ES-I3 (cell line): ENCODE measurements at regions not wholly inside any gene's neighbourhood (a gene's known extent, or its start where the extent isn't known, plus 50 kb on each side); places are given as distances from the start of the nearest gene placed in this dataset.

Experiments used
- H3K36me3 ChIP-seq: 2 replicates; pipeline ENCODE4 v1.6.1; 2013; ENCODE audit warnings: mild to moderate bottlenecking, low read length, control low read depth, moderate library complexity; ENCODE audit not compliant: insufficient read depth
- H3K4me1 ChIP-seq: 2 replicates; pipeline ENCODE4 v1.6.1; 2013; ENCODE audit warnings: mild to moderate bottlenecking, control low read depth, low read length; ENCODE audit not compliant: insufficient read depth
- H3K9ac ChIP-seq: 2 replicates; pipeline ENCODE4 v1.6.1; 2013; ENCODE audit warnings: low read depth, mild to moderate bottlenecking, low read length, moderate library complexity
- H3K9me3 ChIP-seq: 2 replicates; pipeline ENCODE4 v1.6.1; 2013; ENCODE audit warnings: mild to moderate bottlenecking, low read length, moderate library complexity; ENCODE audit not compliant: control insufficient read depth, insufficient read depth

DNA sequence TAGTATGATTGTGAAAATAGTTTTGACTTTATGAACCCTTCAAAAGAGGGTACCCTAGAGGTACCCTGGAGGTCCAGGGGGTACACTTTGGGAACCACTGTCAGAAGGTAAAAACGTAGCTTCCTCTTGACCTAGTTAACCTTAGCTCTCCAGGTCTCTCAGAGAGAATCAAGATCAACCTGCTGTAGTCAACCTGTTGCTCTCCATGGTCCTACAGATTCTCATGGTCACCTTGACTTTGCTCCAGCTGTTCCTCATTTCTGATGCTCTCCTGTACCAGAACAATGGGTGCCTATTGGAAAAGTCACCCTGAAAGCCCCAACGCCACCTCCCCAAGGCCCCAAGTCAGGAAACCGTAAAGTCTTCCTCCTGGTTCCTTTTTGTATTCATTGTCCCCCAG, 294.4 kb upstream of the CDH4 start:
- Histone ChIP-seq H3K9ac (no peak overlapping the region), H3K9me3 (no peaks in the 10 kb centered on the region), H3K36me3 (no peaks in the 10 kb centered on the region), H3K4me1 (no peaks in the 10 kb centered on the region)

DNA sequence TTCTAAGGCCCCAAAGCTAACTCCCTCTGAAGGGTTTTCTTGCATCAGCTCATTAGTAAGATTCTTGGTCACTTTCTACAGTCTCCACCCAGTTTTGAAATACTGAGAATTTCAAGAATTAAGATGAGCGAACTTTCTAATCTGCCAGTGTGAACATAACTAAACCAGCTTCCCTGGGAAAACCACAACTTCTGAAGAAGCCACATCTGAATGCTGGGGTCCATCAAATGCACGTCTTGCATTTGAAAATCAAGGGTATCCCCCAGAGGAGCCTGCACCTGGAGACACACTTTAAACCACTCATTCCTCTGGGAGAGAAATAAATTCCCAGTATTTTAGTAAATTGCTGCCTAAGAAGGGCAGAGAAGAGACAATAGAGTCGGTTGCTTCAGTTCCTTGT, 292.1 kb upstream of the CDH4 start:
- Histone ChIP-seq H3K9me3 (no peaks in the 10 kb centered on the region), H3K4me1 (no peaks in the 10 kb centered on the region), H3K9ac (no peak overlapping the region), H3K36me3 (no peaks in the 10 kb centered on the region)

DNA sequence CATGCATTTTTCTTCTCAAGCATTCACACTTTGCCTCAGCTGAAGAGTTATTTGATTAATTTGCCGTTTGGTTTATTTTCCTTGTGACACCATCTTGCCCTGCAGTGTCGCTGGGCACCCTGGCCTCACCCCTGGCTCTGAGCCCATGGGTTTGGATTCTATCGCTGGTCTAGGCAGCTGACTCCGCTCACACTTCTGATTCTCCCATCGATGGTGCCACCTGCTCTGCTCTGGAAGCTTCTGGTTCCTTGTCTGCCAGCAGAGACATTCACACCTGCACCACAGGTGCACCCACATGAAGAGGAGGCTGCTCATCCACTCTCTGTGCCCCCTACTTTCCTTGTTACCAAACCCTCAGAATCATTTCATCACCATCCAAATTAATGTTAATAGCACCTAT, 291.6 kb upstream of the CDH4 start:
- no peaks in the 10 kb centered on the region for H3K4me1 ChIP-seq
- no peak overlapping the region for H3K9ac ChIP-seq
- no peaks in the 10 kb centered on the region for H3K9me3 ChIP-seq

DNA sequence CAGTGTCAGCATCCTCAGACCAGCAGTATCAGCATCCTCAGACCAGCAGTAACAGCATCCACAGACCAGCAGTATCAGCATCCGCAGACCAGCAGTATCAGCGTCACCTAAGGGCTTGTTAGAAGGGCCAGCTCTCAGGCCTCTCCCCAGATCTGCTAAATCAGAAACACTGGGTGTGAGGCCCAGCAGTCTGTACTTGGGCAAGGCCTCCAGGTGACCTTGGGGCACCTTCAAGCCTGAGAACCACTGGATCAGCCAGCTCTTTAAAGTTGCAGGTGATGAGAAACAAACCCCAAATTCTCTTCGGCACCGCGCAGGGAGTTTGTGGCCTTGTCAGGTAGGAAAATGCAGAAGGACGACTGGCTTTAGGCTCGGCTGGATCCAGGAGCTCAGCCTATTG, 290.5 kb upstream of the CDH4 start:
- Histone ChIP-seq H3K36me3 (no peaks in the 10 kb centered on the region), H3K4me1 (no peaks in the 10 kb centered on the region), H3K9ac (no peak overlapping the region), H3K9me3 (no peaks in the 10 kb centered on the region)

More for the DNA sequence above, 291.6 kb upstream of the CDH4 start:
- no peaks in the 10 kb centered on the region for H3K36me3 ChIP-seq

DNA sequence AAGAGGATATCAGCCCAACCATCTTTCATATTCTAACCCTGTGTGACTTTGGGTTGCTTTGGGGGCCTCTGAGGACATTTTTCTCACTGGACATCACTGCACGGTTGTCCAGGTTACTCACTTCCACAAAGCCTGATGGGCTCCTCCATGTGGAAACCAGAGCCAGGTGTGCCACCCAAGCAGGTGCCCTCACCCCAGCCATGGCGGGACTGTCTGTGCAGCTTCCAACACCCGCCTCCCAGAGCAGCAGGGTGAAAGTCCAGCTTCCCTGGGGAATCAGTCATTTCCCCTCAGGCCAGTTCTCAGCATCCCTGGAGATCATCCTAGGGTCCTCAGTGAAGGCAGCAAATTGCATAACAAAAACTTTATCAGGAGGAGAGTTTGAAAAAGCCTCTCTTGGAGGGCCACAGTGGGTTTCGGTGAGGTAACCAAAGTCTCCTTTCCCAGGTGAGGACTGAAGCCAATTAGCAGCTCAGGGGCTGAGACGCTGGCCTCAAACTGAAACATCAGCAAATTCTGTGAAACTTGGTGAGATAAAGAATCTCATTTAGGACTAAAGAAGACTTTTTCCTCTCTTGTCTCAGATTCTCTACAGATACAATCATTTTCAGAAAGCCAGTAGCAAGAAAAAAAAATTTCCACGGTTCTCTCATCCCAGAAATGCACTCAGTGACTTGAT, 289.6 kb upstream of the CDH4 start:
- Histone ChIP-seq H3K9me3 (no peaks in the 10 kb centered on the region), H3K4me1 (no peaks in the 10 kb centered on the region), H3K36me3 (no peaks in the 10 kb centered on the region), H3K9ac (no peak overlapping the region)

DNA sequence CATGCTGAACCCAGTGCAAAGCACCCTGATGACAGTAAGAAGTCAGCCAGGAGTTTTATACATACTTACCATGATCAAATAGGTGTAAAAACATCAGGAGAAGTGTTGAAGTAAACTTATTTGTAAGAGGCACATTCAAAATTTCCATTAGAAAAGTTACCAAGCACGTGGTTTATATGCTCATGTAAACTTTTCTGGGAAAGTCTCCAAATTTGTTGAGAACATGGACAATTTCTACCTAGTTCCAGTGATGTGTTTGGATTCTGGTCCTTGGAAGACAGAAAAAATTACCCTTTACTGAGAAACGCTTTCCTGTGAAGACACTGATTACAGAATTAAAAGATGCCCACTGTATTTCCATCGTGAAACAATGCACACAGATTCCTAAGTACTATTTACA, 288.9 kb upstream of the CDH4 start:
- Histone ChIP-seq H3K9me3 (no peaks in the 10 kb centered on the region), H3K9ac (no peak overlapping the region), H3K4me1 (no peaks in the 10 kb centered on the region), H3K36me3 (no peaks in the 10 kb centered on the region)

DNA sequence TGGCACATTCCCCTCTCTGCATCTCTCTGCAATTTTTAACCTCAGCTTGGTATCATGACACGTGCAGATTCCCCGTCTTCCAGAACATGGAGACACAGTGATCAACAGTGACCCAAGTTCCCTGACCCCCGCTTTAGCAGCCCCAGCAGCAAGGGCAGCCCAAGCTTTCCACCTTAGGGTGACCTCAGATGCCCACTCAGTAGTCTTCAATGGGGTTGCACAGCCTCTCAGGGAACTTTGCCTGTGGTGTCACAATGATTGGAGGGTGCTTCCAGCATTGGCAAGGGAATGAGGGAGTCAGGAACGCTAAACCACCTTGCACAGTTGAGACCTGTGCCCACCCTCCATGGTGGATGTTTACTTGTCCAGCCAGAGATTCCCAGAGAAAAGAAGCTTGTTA, 287.1 kb upstream of the CDH4 start:
- Histone ChIP-seq H3K4me1 (no peaks in the 10 kb centered on the region), H3K36me3 (no peaks in the 10 kb centered on the region), H3K9ac (no peak overlapping the region), H3K9me3 (no peaks in the 10 kb centered on the region)

DNA sequence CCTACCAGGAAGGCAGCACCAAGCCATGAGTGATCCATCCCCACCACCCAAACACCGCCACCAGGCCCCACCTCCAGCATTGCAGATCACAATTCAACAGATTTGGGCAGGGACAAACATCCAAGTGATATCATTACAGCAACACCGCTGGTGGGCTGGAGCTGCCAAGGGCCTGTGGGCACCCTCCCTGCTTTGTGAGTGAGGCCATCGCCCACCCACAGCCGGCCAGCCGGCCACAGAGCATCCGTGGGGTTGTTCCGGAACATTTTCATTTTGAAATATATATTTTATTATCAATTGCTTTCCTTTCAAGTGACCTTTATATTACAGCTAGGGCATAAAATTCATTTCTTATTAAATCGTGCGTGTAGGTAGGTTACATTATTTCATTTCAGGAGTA, 286.0 kb upstream of the CDH4 start:
- Histone ChIP-seq H3K36me3 (no peaks in the 10 kb centered on the region), H3K4me1 (no peaks in the 10 kb centered on the region), H3K9me3 (no peaks in the 10 kb centered on the region), H3K9ac (no peak overlapping the region)

DNA sequence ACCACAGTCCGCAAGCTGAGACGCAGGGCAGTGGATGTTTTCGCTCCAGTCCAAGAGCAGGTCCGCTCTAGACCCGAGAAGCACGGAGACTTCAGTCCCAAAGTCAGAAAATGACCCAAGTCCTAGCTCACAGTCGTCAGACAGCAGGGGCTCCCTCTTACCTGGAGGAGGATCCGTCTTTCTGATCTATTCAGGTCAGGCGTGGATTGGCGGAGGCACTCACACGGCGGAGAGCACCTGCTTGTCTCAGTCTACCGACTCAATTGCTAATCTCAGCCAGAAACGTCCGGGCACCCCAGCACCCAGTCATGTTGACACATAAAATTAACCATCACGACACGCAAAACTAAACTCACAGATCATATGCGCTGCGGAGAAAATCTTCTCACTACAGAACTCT, 285.3 kb upstream of the CDH4 start:
- no peaks in the 10 kb centered on the region for H3K4me1 ChIP-seq
- no peaks in the 10 kb centered on the region for H3K36me3 ChIP-seq
- H3K9ac ChIP-seq: no peak overlapping the region
- H3K9me3 ChIP-seq: no peaks in the 10 kb centered on the region

DNA sequence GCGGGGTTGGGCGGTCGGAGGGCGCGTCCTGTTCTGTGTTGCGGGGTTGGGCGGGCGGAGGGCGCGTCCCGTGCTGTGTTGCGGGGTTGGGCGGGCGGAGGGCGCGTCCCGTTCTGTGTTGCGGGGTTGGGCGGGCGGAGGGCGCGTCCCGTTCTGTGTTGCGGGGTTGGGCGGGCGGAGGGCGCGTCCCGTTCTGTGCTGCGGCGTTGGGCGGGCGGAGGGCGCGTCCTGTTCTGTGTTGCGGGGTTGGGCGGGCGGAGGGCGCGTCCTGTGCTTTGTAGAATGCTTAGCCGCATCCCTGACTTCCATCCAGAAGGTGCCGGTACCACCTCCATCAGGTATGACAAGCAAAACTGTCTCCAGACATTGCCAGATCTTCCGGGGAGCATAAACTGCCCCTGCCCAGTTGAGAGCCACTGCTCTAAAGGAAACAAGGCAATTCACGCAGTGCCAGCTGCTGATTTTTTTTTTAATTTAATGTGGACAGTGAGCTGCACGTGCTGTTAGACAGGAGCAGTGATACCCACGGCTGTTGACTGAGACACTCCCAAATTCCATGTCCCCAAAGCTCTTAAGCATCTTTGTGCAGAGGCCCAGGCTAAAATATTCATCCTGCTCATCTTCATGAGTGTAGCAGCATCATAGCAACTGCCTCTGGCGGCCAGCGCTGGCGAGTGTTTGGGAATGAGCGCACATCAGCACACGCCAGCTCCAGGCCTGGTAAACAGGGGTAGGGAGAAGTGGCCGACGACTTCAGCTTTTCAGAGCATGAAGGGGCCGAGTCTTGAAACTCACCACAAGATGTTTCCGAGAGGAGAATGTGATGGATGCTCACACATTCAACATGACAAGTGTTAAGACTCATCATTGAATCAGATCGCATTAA, 284.4 kb upstream of the CDH4 start:
- Histone ChIP-seq H3K9me3 (no peaks in the 10 kb centered on the region), H3K36me3 (no peaks in the 10 kb centered on the region)

DNA sequence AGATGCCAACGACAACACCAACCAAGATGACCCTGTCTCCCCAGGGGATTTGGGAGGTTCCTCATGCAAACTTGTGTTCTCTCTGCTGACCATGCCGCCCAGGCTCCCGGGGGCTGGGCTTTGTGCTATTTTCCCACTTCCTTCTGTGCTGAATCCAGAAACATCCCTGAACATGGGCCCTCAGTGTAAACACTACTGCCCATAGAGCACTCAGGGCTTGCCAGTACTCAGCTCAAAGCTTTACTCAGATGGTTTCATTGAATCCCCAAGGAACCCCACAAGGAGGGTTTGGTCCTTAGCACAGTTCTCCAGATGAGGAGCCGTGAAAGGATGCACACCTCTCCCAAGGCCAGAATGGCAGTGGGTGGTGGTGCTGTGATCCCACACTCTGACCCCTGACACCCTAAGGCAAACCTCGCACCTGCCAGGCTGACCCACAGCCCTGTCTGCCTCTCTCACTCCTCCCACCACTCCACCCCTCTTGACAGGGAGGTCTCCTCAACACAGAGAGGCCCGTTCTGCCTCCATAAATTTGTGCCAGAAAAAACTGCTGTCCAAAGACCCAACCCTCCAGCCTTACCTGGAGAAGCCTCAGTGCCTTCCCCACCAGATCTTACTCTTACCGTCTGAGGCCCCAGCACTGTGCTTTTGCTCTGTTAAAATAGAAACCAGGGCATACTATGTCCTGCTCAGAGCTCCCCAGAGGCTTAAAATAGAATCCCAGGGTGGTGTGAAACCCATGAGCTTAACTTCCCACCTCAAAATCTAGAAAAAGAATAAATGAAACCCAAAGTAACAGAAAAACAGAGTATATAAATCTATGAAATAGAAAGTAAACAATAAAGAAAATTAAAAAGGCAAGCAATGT, 283.0 kb upstream of the CDH4 start:
- no peak overlapping the region for H3K9ac ChIP-seq
- H3K36me3 ChIP-seq: no peaks in the 10 kb centered on the region

More for the DNA sequence above, 284.4 kb upstream of the CDH4 start:
- Histone ChIP-seq H3K4me1 (no peaks in the 10 kb centered on the region), H3K9ac (no peak overlapping the region)

DNA sequence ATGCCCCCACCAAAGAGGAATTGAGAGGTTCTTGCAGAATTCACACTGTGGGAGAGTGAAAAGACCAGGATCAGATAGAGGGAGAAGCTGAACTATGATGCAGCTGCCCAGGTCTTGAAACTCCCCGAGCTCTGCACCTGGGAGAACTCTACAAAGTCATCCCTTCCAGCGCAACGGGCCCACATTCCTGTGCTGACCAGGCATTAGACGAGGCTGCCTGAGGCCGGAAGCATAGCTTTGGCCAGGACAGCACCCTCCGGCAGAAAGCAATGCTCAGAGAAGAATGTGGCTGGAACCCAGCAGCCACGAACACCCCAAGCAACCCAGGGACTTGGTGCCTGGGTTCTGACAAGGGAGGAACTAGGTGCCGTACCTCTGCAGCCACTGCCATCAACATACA, 281.5 kb upstream of the CDH4 start:
- no peaks in the 10 kb centered on the region for H3K4me1 ChIP-seq
- H3K9me3 ChIP-seq: no peaks in the 10 kb centered on the region
- no peak overlapping the region for H3K9ac ChIP-seq
- H3K36me3 ChIP-seq: no peaks in the 10 kb centered on the region

More for the DNA sequence above, 283.0 kb upstream of the CDH4 start:
- Histone ChIP-seq H3K9me3 (no peaks in the 10 kb centered on the region), H3K4me1 (no peaks in the 10 kb centered on the region)

DNA sequence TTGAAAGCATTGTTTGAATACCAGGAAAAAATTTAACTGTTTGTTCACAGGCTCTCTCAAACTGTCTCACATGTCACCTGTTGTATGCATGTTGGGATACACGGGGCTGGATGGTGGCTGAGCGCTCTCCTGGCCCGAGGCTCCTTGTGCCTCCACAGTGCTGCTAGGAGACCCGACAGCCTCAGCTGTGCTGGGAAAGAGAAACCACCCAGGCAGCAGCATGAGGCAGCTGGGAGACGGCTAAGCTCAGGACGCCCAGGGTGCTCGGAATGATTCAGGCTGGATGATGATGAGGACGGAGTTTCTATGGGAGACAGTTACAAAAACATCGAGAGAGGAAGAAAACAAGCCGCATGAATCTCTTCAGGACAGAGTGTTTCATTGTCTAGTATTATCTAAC, 278.0 kb upstream of the CDH4 start:
- no peaks in the 10 kb centered on the region for H3K36me3 ChIP-seq
- H3K9ac ChIP-seq: no peak overlapping the region
- no peaks in the 10 kb centered on the region for H3K4me1 ChIP-seq
- H3K9me3 ChIP-seq: no peaks in the 10 kb centered on the region

DNA sequence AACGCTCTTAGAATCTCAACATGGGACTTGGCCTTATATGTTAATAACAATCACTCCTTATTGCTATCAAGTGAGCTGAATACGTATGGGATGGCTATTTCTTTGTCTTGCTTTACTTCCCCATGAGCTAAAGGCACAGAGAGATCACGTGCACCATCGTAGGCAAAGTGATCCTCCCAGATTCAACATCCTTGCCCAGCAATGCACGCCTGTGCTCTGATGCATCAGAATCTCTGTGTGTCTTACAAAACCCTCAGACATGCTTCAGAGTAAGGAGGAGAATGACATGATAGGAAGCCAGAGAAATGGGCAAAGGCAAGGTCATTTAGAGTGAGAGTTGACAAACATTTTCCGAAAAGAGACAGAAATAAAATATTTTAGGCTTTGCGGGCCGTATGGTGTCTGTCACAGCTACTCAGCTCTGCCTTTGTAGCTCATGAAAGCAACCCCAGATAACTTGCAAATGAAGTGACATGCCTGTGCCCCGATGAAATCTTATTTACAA, 277.6 kb upstream of the CDH4 start:
- Histone ChIP-seq H3K9ac (no peak overlapping the region), H3K9me3 (no peaks in the 10 kb centered on the region), H3K36me3 (no peaks in the 10 kb centered on the region), H3K4me1 (no peaks in the 10 kb centered on the region)
